HepG2 (cell line): ENCODE measurements at regions not wholly inside any gene's neighbourhood (a gene's known extent, or its start where the extent isn't known, plus 50 kb on each side); places are given as distances from the start of the nearest gene placed in this dataset.

Experiments used
- BCLAF1 ChIP-seq: fragments of 450-650 bp; IDR thresholded peaks from 2 replicates; pipeline ENCODE4 v1.6.1; 2017; ENCODE audit warnings: mild to moderate bottlenecking
- MED8 ChIP-seq: sonication (generic); formaldehyde crosslinking; IDR thresholded peaks from 2 replicates; pipeline ENCODE4 v1.8.1; 2023; ENCODE audit warnings: mild to moderate bottlenecking, missing genetic modification reagents; ENCODE audit not compliant: insufficient replicate concordance
- PAXIP1 ChIP-seq: sonication (generic); formaldehyde crosslinking; conservative IDR thresholded peaks from 2 replicates; pipeline ENCODE4 v1.4.0; 2020; ENCODE audit warnings: mild to moderate bottlenecking, missing genetic modification reagents, moderate library complexity
- RNF219 ChIP-seq: sonication (generic); formaldehyde crosslinking; IDR thresholded peaks from 2 replicates; pipeline ENCODE4 v1.5.0; 2020; ENCODE audit warnings: mild to moderate bottlenecking, missing genetic modification reagents
- SAFB2 ChIP-seq: sonication (generic); formaldehyde crosslinking; IDR thresholded peaks from 2 replicates; pipeline ENCODE4 v1.5.1; 2020; ENCODE audit warnings: missing genetic modification reagents, low read depth, mild to moderate bottlenecking, borderline replicate concordance
- SMC3 ChIP-seq: IDR thresholded peaks from 2 replicates; pipeline ENCODE4 v1.6.1; 2011; ENCODE audit warnings: low read length, improper control_type of control experiment
- ZNF12 ChIP-seq: sonication (generic); formaldehyde crosslinking; IDR thresholded peaks from 2 replicates; pipeline ENCODE4 v1.5.0; 2020; ENCODE audit warnings: missing genetic modification reagents
- ZNF136 ChIP-seq: sonication (generic); formaldehyde crosslinking; IDR thresholded peaks from 2 replicates; pipeline ENCODE4 v1.8.1; 2022; ENCODE audit warnings: low read depth, mild to moderate bottlenecking, moderate library complexity, missing genetic modification reagents
- ZNF24 ChIP-seq: fragments of 450-650 bp; IDR thresholded peaks from 2 replicates; pipeline ENCODE4 v1.6.1; 2017; ENCODE audit warnings: antibody characterized with exemption, mild to moderate bottlenecking
- ZNF280B ChIP-seq: sonication (generic); formaldehyde crosslinking; IDR thresholded peaks from 2 replicates; pipeline ENCODE4 v1.5.0; 2020; ENCODE audit warnings: missing genetic modification reagents, mild to moderate bottlenecking, borderline replicate concordance
- ZNF431 ChIP-seq: sonication (generic); formaldehyde crosslinking; IDR thresholded peaks from 2 replicates; pipeline ENCODE4 v1.9.0; 2022; ENCODE audit warnings: missing genetic modification reagents, low read depth, mild to moderate bottlenecking, borderline replicate concordance
- ZNF44 ChIP-seq: sonication (generic); formaldehyde crosslinking; IDR thresholded peaks from 2 replicates; pipeline ENCODE4 v1.5.1; 2020; ENCODE audit warnings: mild to moderate bottlenecking, missing genetic modification reagents
- ZNF615 ChIP-seq: sonication (generic); formaldehyde crosslinking; IDR thresholded peaks from 2 replicates; pipeline ENCODE4 v1.5.0; 2020; ENCODE audit warnings: mild to moderate bottlenecking, missing genetic modification reagents, borderline replicate concordance
- TF ChIP-seq, protein P1 (sequence below): sonication (generic); formaldehyde crosslinking; IDR thresholded peaks from 2 replicates; pipeline ENCODE4 v1.8.1; 2022; ENCODE audit warnings: low read depth, mild to moderate bottlenecking, missing genetic modification reagents

GRCh38 chr4:3827616-3828492, 61.7 kb downstream of the ADRA2C start (continued):
- TF ChIP-seq ZNF280B (CRISPR knock-in tag) (no peak), RNF219 (CRISPR knock-in tag) (no peak; the same call in 1 of the 2 replicates), ZNF431 (no peak), MED8 (CRISPR knock-in tag) (peak; percentile 69), PAXIP1 (CRISPR knock-in tag) (peak; percentile 82), ZNF44 (CRISPR knock-in tag) (peak; percentile 93), ZNF615 (CRISPR knock-in tag) (no peak), BCLAF1 (no peak), SMC3 (no peak), SAFB2 (CRISPR knock-in tag) (0 out of 2 replicates have a peak, but pooled peaks have one; percentile 76), ZNF136 (no peak), ZNF24 (no peak), ZNF12 (peak; percentile 30; the same call in 1 of the 2 replicates)
- TF ChIP-seq, protein P1, sequence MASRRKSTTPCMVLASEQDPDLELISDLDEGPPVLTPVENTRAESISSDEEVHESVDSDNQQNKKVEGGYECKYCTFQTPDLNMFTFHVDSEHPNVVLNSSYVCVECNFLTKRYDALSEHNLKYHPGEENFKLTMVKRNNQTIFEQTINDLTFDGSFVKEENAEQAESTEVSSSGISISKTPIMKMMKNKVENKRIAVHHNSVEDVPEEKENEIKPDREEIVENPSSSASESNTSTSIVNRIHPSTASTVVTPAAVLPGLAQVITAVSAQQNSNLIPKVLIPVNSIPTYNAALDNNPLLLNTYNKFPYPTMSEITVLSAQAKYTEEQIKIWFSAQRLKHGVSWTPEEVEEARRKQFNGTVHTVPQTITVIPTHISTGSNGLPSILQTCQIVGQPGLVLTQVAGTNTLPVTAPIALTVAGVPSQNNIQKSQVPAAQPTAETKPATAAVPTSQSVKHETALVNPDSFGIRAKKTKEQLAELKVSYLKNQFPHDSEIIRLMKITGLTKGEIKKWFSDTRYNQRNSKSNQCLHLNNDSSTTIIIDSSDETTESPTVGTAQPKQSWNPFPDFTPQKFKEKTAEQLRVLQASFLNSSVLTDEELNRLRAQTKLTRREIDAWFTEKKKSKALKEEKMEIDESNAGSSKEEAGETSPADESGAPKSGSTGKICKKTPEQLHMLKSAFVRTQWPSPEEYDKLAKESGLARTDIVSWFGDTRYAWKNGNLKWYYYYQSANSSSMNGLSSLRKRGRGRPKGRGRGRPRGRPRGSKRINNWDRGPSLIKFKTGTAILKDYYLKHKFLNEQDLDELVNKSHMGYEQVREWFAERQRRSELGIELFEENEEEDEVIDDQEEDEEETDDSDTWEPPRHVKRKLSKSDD (CRISPR knock-in tag): peak; percentile 94
